Activated T-helper 17 cell treated with anti-CD3 and anti-CD28 coated beads, Interleukin-2, amount 50 U/mL, for 72 hours (primary cell): ENCODE measurements at regions not wholly inside any gene's neighbourhood (a gene's known extent, or its start where the extent isn't known, plus 50 kb on each side); places are given as distances from the start of the nearest gene placed in this dataset.

ENCODE experiments used
- ATAC-seq: fragments of 150-1000 bp; cut with Tn5 transposase; replicated peaks from 2 replicates; pipeline ENCODE4 v1.10.0; 2021; ENCODE audit warnings: mild to moderate bottlenecking, moderate library complexity
- H3K27ac Mint-ChIP-seq: one replicate; pipeline ENCODE4 v1.8.0; 2022; ENCODE audit warnings: mixed read lengths
- H3K27me3 Mint-ChIP-seq: one replicate; pipeline ENCODE4 v1.8.0; 2022; ENCODE audit warnings: mixed read lengths
- H3K36me3 Mint-ChIP-seq: one replicate; pipeline ENCODE4 v1.8.0; 2022; ENCODE audit warnings: low read depth, mild to moderate bottlenecking, mixed read lengths
- H3K4me1 Mint-ChIP-seq: one replicate; pipeline ENCODE4 v1.8.0; 2022; ENCODE audit warnings: mixed read lengths
- H3K4me3 Mint-ChIP-seq: one replicate; pipeline ENCODE4 v1.8.0; 2022; ENCODE audit warnings: mild to moderate bottlenecking, mixed read lengths
- H3K9me3 Mint-ChIP-seq: one replicate; pipeline ENCODE4 v1.8.0; 2022; ENCODE audit warnings: mixed read lengths

GRCh38 chr22:22092101-22092500 lies 109.5 kb upstream of the TOP3B start:
- Mint-ChIP-seq H3K9me3 (no peaks in the 10 kb centered on the region), H3K27ac (no peak overlapping the region), H3K27me3 (peaks cover 31% of the 10 kb centered on the region), H3K4me3 (no peak overlapping the region), H3K4me1 (peaks cover 6% of the 10 kb centered on the region), H3K36me3 (no peaks in the 10 kb centered on the region)
- ATAC-seq: no peak

DNA sequence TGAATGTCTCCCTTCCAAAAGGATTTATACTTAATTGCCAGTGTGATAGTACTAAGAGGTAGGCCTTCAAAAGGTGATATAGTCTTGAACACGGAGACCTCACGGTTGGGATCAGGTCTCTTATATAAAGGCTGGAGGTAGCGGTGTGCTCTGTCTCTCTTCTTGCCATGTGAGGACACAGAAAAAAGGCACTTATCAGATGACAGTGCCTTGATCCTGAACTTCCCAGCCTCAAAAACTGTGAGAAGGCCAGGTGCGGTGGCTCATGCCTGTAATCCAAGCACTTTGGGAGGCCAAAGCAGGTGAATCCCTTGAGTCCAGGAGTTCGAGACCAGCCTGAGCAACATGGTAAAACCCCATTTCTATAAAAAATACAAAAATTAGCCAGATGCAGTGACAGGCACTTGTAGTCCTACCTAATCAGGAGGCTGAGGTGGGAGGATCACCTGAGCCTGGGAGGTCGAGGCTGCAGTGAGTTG lies 108.9 kb upstream of the TOP3B start:
- H3K27ac Mint-ChIP-seq: no peak overlapping the region
- H3K36me3 Mint-ChIP-seq: no peaks in the 10 kb centered on the region
- no peak for ATAC-seq
- H3K4me3 Mint-ChIP-seq: no peak overlapping the region
- peaks cover 31% of the 10 kb centered on the region for H3K27me3 Mint-ChIP-seq
- no peaks in the 10 kb centered on the region for H3K9me3 Mint-ChIP-seq
- H3K4me1 Mint-ChIP-seq: peaks cover 6% of the 10 kb centered on the region

- H3K4me3 Mint-ChIP-seq: no peak overlapping the region
- H3K27me3 Mint-ChIP-seq: peaks cover 31% of the 10 kb centered on the region
- no peak for ATAC-seq
- peaks cover 6% of the 10 kb centered on the region for H3K4me1 Mint-ChIP-seq
- no peak overlapping the region for H3K27ac Mint-ChIP-seq
- no peaks in the 10 kb centered on the region for H3K9me3 Mint-ChIP-seq
- no peaks in the 10 kb centered on the region for H3K36me3 Mint-ChIP-seq
Measured at GRCh38 chr22:22090650-22091399, 108.2 kb upstream of the TOP3B start.

DNA sequence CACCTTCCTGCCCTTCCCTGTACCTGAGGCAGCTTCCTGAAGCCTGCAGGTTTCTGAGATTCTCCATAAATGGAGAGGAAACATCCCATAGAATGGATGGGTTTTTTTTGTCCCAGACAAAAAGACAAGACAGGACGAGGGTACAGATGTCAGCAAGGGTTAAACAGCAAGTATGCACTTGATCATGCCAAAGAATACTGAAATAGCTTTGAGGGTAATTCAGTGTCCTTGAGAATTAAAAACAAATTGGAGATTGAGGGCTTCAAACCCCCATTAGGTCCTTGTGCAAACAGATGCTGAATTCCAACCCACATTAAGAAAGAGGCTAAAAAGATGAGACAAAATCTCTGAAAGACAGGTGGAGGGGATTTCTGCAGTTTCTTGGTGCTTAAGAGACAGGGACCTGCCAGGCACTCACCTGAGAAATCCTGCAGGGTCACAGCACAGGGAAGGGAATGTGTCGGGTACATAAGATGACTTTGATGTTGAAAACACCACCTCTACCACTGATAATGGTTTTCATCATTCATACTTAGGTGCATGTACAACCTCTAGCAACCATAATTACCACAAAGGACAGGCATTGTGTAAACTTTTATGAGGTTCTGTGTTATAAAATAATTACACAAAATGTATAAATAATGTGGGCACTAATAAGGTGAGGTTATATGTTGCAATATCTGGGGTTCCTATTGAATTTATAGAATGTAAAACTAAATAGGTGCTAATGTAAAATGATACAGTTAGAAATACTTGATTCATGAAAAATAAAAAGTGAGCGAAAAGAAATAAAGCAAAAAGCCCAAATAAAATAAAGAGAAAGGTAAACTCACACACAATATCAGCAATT lies 107.1 kb upstream of the TOP3B start:
- Mint-ChIP-seq H3K27me3 (peaks cover 26% of the 10 kb centered on the region), H3K9me3 (no peaks in the 10 kb centered on the region), H3K4me1 (peaks cover 6% of the 10 kb centered on the region), H3K36me3 (no peaks in the 10 kb centered on the region), H3K4me3 (no peak overlapping the region), H3K27ac (no peak overlapping the region)
- no peak for ATAC-seq

DNA sequence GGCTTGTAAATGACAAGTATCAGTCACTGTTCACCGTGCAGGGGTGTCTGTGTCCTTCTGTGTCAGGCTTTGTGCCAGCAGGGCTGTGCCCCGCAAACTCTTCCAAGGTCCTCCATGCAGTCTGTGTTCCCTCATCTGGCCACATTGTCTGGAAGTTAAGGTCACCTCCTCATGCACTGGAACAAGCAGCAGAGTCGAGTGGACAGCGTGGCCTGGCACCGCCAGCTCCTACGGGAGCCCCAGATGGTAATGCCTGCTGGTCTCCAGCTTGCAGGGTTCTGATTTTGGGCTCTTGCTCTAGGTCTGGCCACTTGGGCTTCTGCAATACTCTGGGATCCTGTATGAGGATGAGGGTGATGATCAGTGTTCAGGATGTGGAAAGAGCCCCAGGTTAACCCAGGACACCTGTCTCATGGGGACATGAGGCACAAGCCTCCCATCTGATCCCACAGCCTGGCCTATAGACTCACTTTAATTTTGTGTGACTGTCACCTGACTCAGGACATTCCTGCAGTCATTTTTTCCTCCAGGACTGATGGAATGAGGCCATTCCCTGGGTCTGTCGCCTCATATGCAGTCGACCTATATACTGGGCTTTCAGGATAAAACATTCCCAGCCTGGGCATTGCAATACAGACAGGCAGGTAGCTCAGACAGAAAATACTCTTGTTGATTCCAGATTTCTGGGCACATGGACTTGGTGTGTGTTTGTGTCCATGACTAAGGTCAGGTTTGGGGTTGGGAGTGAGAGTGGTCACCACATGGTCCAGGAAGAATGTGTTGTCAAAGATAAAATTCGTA lies 106.3 kb upstream of the TOP3B start:
- H3K36me3 Mint-ChIP-seq: no peaks in the 10 kb centered on the region
- H3K9me3 Mint-ChIP-seq: no peaks in the 10 kb centered on the region
- ATAC-seq: no peak
- H3K4me1 Mint-ChIP-seq: peaks cover 6% of the 10 kb centered on the region
- H3K27ac Mint-ChIP-seq: no peak overlapping the region
- H3K27me3 Mint-ChIP-seq: peaks cover 22% of the 10 kb centered on the region
- no peak overlapping the region for H3K4me3 Mint-ChIP-seq

- peaks cover 26% of the 10 kb centered on the region for H3K27me3 Mint-ChIP-seq
- no peaks in the 10 kb centered on the region for H3K4me1 Mint-ChIP-seq
- ATAC-seq: no peak
- H3K36me3 Mint-ChIP-seq: no peaks in the 10 kb centered on the region
- H3K4me3 Mint-ChIP-seq: no peak overlapping the region
- no peaks in the 10 kb centered on the region for H3K9me3 Mint-ChIP-seq
- H3K27ac Mint-ChIP-seq: no peak overlapping the region
Measured at GRCh38 chr22:22087854-22088657, 105.5 kb upstream of the TOP3B start.

- Mint-ChIP-seq H3K4me1 (no peaks in the 10 kb centered on the region), H3K27ac (no peak overlapping the region), H3K36me3 (no peaks in the 10 kb centered on the region), H3K9me3 (no peaks in the 10 kb centered on the region), H3K27me3 (peaks cover 23% of the 10 kb centered on the region), H3K4me3 (no peak overlapping the region)
- ATAC-seq: no peak
Measured at GRCh38 chr22:22086501-22087158, 104.0 kb upstream of the TOP3B start.

GRCh38 chr22:22085702-22086500 lies 103.3 kb upstream of the TOP3B start:
- Mint-ChIP-seq H3K36me3 (no peaks in the 10 kb centered on the region), H3K4me3 (no peak overlapping the region), H3K27ac (no peak overlapping the region), H3K4me1 (no peaks in the 10 kb centered on the region), H3K27me3 (peaks cover 24% of the 10 kb centered on the region), H3K9me3 (no peaks in the 10 kb centered on the region)
- ATAC-seq: no peak

DNA sequence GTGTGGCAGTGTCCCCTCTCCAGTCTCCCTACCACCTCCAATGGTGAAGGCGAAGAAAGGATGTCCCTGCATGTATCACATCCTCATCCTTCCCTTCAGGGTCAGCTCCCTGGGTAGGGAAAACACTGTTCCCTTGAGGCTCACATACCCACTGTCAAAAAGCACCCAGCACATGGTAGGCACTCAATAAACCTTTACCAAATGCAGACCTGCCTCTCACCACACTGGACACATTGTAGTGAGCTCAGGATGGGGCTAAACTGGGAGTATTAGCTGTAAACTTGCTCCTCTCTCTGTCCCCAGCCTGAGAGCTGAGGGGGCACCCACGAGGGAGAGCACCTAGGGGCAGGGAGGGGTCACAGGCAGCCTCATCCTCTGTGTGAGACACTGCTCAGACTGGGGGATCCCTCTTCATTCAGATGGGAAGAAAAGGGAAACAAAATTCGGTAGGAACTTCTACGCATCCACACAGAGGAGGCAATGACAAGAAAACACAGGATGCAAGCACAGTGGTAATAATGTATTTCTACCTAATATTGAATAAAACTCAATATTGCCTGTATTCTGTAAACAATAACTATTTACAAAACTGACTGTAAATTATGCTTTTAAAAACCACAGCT lies 101.6 kb upstream of the TOP3B start:
- Mint-ChIP-seq H3K36me3 (no peaks in the 10 kb centered on the region), H3K4me3 (no peak overlapping the region), H3K9me3 (no peaks in the 10 kb centered on the region), H3K27ac (no peak overlapping the region), H3K27me3 (peaks cover 28% of the 10 kb centered on the region), H3K4me1 (no peaks in the 10 kb centered on the region)
- ATAC-seq: no peak

DNA sequence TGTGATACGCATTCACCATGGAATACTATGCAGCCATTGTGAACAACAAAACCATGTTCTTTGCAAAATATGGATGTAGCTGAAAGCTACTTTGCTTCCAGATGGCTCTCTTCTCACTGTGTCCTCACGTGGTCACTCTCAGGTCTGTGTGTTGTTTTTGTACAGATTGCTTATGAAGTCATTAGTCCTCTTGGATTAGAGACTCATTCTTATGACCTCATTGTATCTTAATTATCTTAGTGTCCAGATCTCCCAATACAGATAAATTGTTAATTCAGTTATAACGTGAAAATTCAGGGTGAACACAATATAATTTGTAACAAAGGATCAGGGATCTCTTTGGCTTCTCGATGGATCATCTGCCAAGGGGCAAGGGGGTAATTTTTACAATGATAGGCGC lies 100.4 kb upstream of the TOP3B start:
- Mint-ChIP-seq H3K27ac (no peak overlapping the region), H3K4me1 (no peaks in the 10 kb centered on the region), H3K27me3 (peaks cover 28% of the 10 kb centered on the region), H3K36me3 (no peaks in the 10 kb centered on the region), H3K4me3 (no peak overlapping the region), H3K9me3 (no peaks in the 10 kb centered on the region)
- ATAC-seq: no peak

DNA sequence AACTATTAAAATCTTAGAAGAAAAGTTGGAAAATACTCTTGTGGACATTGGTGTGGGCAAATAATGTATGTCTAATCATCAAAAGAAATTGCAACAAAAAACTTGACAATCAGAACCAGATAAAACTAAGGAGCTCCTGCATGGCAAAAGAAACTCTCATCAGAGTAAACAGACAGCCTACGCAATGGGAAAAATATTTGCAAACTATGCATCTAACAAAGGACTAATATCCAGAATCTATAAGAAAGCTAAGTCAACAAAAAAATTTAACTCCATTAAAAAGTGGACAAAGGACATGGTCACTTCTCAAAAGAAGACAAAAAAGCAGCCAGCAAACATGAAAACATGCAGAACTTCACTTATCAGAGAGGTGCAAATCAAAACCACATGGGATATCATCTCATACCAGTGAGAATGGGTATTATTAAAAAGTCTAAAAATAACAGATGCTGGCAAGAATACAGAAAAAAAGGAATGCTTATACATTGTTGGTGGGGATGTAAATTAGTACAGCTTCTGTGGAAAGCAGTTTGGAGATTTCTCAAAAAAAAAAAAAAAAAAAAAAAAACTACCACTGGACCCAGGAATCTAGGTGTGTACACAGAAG lies 99.7 kb upstream of the TOP3B start:
- H3K9me3 Mint-ChIP-seq: no peaks in the 10 kb centered on the region
- H3K4me3 Mint-ChIP-seq: no peak overlapping the region
- ATAC-seq: no peak
- no peaks in the 10 kb centered on the region for H3K4me1 Mint-ChIP-seq
- no peak overlapping the region for H3K27ac Mint-ChIP-seq
- no peaks in the 10 kb centered on the region for H3K36me3 Mint-ChIP-seq
- H3K27me3 Mint-ChIP-seq: peaks cover 32% of the 10 kb centered on the region

- no peaks in the 10 kb centered on the region for H3K9me3 Mint-ChIP-seq
- H3K27me3 Mint-ChIP-seq: peaks cover 45% of the 10 kb centered on the region
- H3K36me3 Mint-ChIP-seq: no peaks in the 10 kb centered on the region
- no peak for ATAC-seq
- no peak overlapping the region for H3K4me3 Mint-ChIP-seq
- no peaks in the 10 kb centered on the region for H3K4me1 Mint-ChIP-seq
- no peak overlapping the region for H3K27ac Mint-ChIP-seq
Measured at GRCh38 chr22:22080270-22080669, 97.7 kb upstream of the TOP3B start.
